Peyer's patch (tissue), 4 donors: ENCODE measurements at regions not wholly inside any gene's neighbourhood (a gene's known extent, or its start where the extent isn't known, plus 50 kb on each side); places are given as distances from the start of the nearest gene placed in this dataset.

Experiments used
- POLR2A ChIP-seq, 2 donors: fragments of 450-650 bp; IDR thresholded peaks; one replicate each; pipeline ENCODE4 v1.5.1; 2017; ENCODE audit warnings: antibody characterized with exemption in 2 of 2, mild to moderate bottlenecking in 2 of 2, moderate library complexity in 2 of 2
- TF ChIP-seq, protein P1 (sequence below), 6 experiments: fragments of 450-650 bp in 4 of 6; fragments of 200-600 bp in 2 of 6; sonication (generic) in 1 of 6; IDR thresholded peaks; one replicate each; pipeline ENCODE4 v1.5.1; 2017 to 2019; ENCODE audit warnings: antibody characterized with exemption in 6 of 6, mild to moderate bottlenecking in 3 of 6, moderate library complexity in 1 of 6

DNA sequence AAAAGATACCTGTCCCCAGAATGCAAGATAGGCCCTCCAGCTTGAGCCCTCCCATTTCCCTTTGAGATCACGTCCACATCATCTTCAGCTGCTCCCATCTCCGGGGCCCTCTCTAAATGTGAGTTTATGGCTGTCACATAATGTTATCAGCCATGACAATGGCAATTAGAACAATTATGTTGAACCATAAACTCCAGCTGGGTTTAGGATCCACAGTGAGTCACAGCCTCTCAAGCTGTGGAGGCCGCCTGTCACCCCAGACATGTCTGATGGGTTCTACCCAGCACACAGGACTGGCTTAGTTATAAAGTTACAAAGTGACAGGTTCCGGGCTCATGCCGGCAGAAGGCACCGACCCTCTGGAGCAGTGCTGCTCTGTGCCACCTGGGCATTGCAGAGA lies 597.3 kb downstream of the PTPRU start:
- TF ChIP-seq, protein P1, sequence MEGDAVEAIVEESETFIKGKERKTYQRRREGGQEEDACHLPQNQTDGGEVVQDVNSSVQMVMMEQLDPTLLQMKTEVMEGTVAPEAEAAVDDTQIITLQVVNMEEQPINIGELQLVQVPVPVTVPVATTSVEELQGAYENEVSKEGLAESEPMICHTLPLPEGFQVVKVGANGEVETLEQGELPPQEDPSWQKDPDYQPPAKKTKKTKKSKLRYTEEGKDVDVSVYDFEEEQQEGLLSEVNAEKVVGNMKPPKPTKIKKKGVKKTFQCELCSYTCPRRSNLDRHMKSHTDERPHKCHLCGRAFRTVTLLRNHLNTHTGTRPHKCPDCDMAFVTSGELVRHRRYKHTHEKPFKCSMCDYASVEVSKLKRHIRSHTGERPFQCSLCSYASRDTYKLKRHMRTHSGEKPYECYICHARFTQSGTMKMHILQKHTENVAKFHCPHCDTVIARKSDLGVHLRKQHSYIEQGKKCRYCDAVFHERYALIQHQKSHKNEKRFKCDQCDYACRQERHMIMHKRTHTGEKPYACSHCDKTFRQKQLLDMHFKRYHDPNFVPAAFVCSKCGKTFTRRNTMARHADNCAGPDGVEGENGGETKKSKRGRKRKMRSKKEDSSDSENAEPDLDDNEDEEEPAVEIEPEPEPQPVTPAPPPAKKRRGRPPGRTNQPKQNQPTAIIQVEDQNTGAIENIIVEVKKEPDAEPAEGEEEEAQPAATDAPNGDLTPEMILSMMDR (IDR thresholded peaks at IDR 0.05): no peak
- no peak for TF ChIP-seq POLR2A (IDR thresholded peaks at IDR 0.05)
